IMR-90 (cell line): ENCODE measurements at regions not wholly inside any gene's neighbourhood (a gene's known extent, or its start where the extent isn't known, plus 50 kb on each side); places are given as distances from the start of the nearest gene placed in this dataset.

ENCODE experiments used
- ATAC-seq: fragments of 200-7000 bp; cut with Tn5 transposase; 2 replicates; pipeline ENCODE4 v1.9.1; 2020; ENCODE audit warnings: low read depth, mild to moderate bottlenecking, moderate library complexity
- BruUV-seq: library from RNA; stranded (reverse); fragments of 400-500 nt; replicated peaks from 2 replicates; lab custom pipeline; 2021; lab: Mats Ljungman, UMichigan
- CTCF ChIA-PET: fragments of 300-600 bp; formaldehyde crosslinking; extraction: SDS; loops from one replicate; lab custom pipeline; 2021; ENCODE audit warnings: antibody characterized with exemption; lab: Yijun Ruan, JAX
- POLR2A ChIA-PET: fragments of 300-600 bp; sonication (Branson Sonifier 250); formaldehyde crosslinking; loops from one replicate; lab custom pipeline; 2022; ENCODE audit warnings: antibody characterized with exemption; ENCODE audit not compliant: unreplicated experiment; lab: Charles Lee
- DNase-seq: peaks from one replicate; pipeline ENCODE4 v3.0.0; 2013
- H2AFZ ChIP-seq: replicated peaks from 2 replicates; pipeline ENCODE3; 2013; ENCODE audit warnings: low read length, mild to moderate bottlenecking; ENCODE audit not compliant: poor library complexity
- H2AK5ac ChIP-seq: 2 replicates; pipeline ENCODE4 v1.6.1; 2013; ENCODE audit warnings: low read depth, low read length, inconsistent platforms
- H2AK9ac ChIP-seq: replicated peaks from 2 replicates; pipeline ENCODE3; 2013; ENCODE audit warnings: mild to moderate bottlenecking, low read depth, low read length, moderate library complexity; ENCODE audit not compliant: poor library complexity
- H2BK120ac ChIP-seq: 2 replicates; pipeline ENCODE4 v1.6.1; 2013; ENCODE audit warnings: low read depth, low read length, inconsistent platforms
- H2BK15ac ChIP-seq: 3 replicates; pipeline ENCODE4 v1.6.1; 2013; ENCODE audit warnings: low read depth, low read length, inconsistent platforms
- H2BK20ac ChIP-seq: 2 replicates; pipeline ENCODE4 v1.6.1; 2013; ENCODE audit warnings: low read depth, mild to moderate bottlenecking, inconsistent platforms, low read length, moderate library complexity
- H2BK5ac ChIP-seq: 2 replicates; pipeline ENCODE4 v1.6.1; 2013; ENCODE audit warnings: mild to moderate bottlenecking, low read depth, low read length, inconsistent platforms; ENCODE audit not compliant: poor library complexity, severe bottlenecking
- H3K14ac ChIP-seq: replicated peaks from 2 replicates; pipeline ENCODE4 v1.6.1; 2013; ENCODE audit warnings: low read depth, low read length, inconsistent platforms
- H3K18ac ChIP-seq: 2 replicates; pipeline ENCODE4 v1.6.1; 2013; ENCODE audit warnings: low read depth, low read length, control low read depth
- H3K23ac ChIP-seq: 2 replicates; pipeline ENCODE4 v1.6.1; 2013; ENCODE audit warnings: low read depth, low read length, inconsistent platforms
- H3K27ac ChIP-seq: 2 replicates; pipeline ENCODE4 v1.5.1; 2013; ENCODE audit warnings: mild to moderate bottlenecking, control low read depth, low read length; ENCODE audit not compliant: insufficient read depth
- H3K27me3 ChIP-seq: 2 replicates; pipeline ENCODE4 v1.6.1; 2013; ENCODE audit warnings: low read length; ENCODE audit not compliant: control insufficient read depth, insufficient read depth
- H3K36me3 ChIP-seq: 2 replicates; pipeline ENCODE4 v1.6.1; 2013; ENCODE audit warnings: low read length, mixed read lengths; ENCODE audit not compliant: control insufficient read depth, insufficient read depth
- H3K4ac ChIP-seq: 2 replicates; pipeline ENCODE4 v1.6.1; 2013; ENCODE audit warnings: low read depth, low read length, inconsistent platforms
- H3K4me1 ChIP-seq: 2 replicates; pipeline ENCODE4 v1.6.1; 2013; ENCODE audit warnings: low read length, mixed read lengths; ENCODE audit not compliant: control insufficient read depth, insufficient read depth
- H3K4me2 ChIP-seq: 2 replicates; pipeline ENCODE4 v1.6.1; 2013; ENCODE audit warnings: low read depth, mild to moderate bottlenecking, control low read depth, low read length, moderate library complexity
- H3K4me3 ChIP-seq: 2 replicates; pipeline ENCODE4 v1.5.1; 2013; ENCODE audit warnings: low read depth, mild to moderate bottlenecking, control low read depth, low read length, moderate library complexity; ENCODE audit not compliant: insufficient read depth
- H3K56ac ChIP-seq: 2 replicates; pipeline ENCODE4 v1.6.1; 2013; ENCODE audit warnings: low read length, inconsistent platforms; ENCODE audit not compliant: insufficient read depth; ENCODE audit errors: extremely low read depth
- H3K79me1 ChIP-seq, 2 experiments: 2 replicates each; pipeline ENCODE4 v1.6.1; 2013; ENCODE audit warnings: low read length in 2 of 2, inconsistent platforms in 1 of 2, low read depth in 1 of 2
- H3K9ac ChIP-seq: 2 replicates; pipeline ENCODE4 v1.6.1; 2013; ENCODE audit warnings: low read depth, low read length, control low read depth
- H3K9me1 ChIP-seq: 2 replicates; pipeline ENCODE4 v1.6.1; 2013; ENCODE audit warnings: low read length, inconsistent platforms; ENCODE audit not compliant: insufficient read depth
- H3K9me3 ChIP-seq: 2 replicates; pipeline ENCODE4 v1.6.1; 2013; ENCODE audit warnings: low read length; ENCODE audit not compliant: control insufficient read depth, insufficient read depth
- H4K20me1 ChIP-seq: 2 replicates; pipeline ENCODE4 v1.6.1; 2013; ENCODE audit warnings: low read length, inconsistent platforms; ENCODE audit not compliant: insufficient read depth
- H4K5ac ChIP-seq: 2 replicates; pipeline ENCODE4 v1.6.1; 2013; ENCODE audit warnings: mild to moderate bottlenecking, low read depth, low read length, control low read depth
- H4K8ac ChIP-seq, 2 experiments: 2 replicates each; pipeline ENCODE4 v1.6.1; 2013; ENCODE audit warnings: low read depth in 2 of 2, low read length in 2 of 2, control low read depth in 1 of 2, inconsistent platforms in 1 of 2
- H4K91ac ChIP-seq: 2 replicates; pipeline ENCODE4 v1.6.1; 2013; ENCODE audit warnings: low read depth, low read length, inconsistent platforms; ENCODE audit not compliant: insufficient read depth
- BHLHE40 ChIP-seq: fragments of 150-350 bp; IDR thresholded peaks from 2 replicates; pipeline ENCODE4 v1.6.1; 2016; ENCODE audit warnings: mild to moderate bottlenecking, low read depth, low read length
- CEBPB ChIP-seq: IDR thresholded peaks from 2 replicates; pipeline ENCODE4 v1.6.1; 2012; ENCODE audit warnings: low read depth, low read length, improper control_type of control experiment
- FOS ChIP-seq: fragments of 150-350 bp; IDR thresholded peaks from 2 replicates; pipeline ENCODE4 v1.6.1; 2016; ENCODE audit warnings: low read depth, low read length
- RCOR1 ChIP-seq: IDR thresholded peaks from 2 replicates; pipeline ENCODE4 v1.6.1; 2012; ENCODE audit warnings: mild to moderate bottlenecking, low read length, improper control_type of control experiment; ENCODE audit not compliant: insufficient replicate concordance
- RFX5 ChIP-seq: IDR thresholded peaks from 2 replicates; pipeline ENCODE4 v1.8.0; 2012; ENCODE audit warnings: low read depth, mild to moderate bottlenecking, low read length, moderate library complexity
- WGBS, 2 experiments: methylation state at CpG; one replicate each; pipeline versions ENCODE4 v1.1.5 to v1.1.7; 2013; ENCODE audit warnings: missing lambda C conversion rate in 2 of 2; ENCODE audit not compliant: insufficient read length in 1 of 2; ENCODE audit errors: extremely low coverage in 2 of 2; 5-methylcytosine and 5-hydroxymethylcytosine counted together
- dilution Hi-C: fragments of 300-500 bp; cut with HindIII; formaldehyde crosslinking; loops from one replicate; pipeline ENCODE4 v1.14.3; 2018; ENCODE audit warnings: low sequenced_read_pairs; ENCODE audit not compliant: unreplicated experiment
- in situ Hi-C: fragments of 300-500 bp; cut with MboI; formaldehyde crosslinking; loops from 3 replicates; pipeline ENCODE4 v1.14.3; 2019; ENCODE audit warnings: low sequenced_read_pairs, inconsistent platforms, mixed read lengths
- intact Hi-C: fragments of 100-400 bp; cut with micrococcal nuclease; formaldehyde crosslinking; loops from 2 replicates; pipeline ENCODE4 v1.10.0; 2022
- TF ChIP-seq, protein P1 (sequence below): conservative IDR thresholded peaks from 2 replicates; pipeline ENCODE4 v1.5.1; 2012; ENCODE audit warnings: mild to moderate bottlenecking, low read depth, low read length, improper control_type of control experiment
- TF ChIP-seq, protein P2 (sequence below): fragments of 150-350 bp; IDR thresholded peaks from 2 replicates; pipeline ENCODE4 v1.6.1; 2017; ENCODE audit warnings: mild to moderate bottlenecking, antibody characterized with exemption, low read length, low read depth
- TF ChIP-seq, protein P3 (sequence below): fragments of 150-350 bp; IDR thresholded peaks from 2 replicates; pipeline ENCODE4 v1.6.1; 2016; ENCODE audit warnings: low read depth, mild to moderate bottlenecking, low read length, moderate library complexity, borderline replicate concordance

DNA sequence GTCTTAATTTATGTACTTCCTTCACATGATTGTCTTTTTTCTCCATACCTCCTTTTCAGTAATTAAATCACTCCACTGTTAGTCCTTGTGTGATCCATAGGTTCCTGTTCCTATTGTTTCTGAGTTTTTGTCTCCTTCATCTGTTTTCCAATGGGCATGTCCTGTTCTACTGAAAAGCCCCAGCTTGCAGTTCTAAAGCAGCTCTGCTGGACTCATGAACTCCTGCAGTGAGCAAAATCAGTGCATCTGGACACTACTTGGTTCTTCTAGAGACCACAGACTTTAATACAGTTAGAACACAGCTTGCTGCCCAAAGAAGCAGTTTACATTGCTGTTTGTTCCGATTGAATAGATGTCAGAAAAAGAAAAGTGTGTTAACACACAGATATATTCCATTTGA lies 593.3 kb upstream of the HS3ST5 start:
- H3K9me1 ChIP-seq = no peaks in the 10 kb centered on the region
- H3K18ac ChIP-seq = no peak overlapping the region
- H3K14ac ChIP-seq = no peak overlapping the region
- in situ Hi-C loops = no loop called here
- WGBS, 2 experiments = no CpG with 5 or more reads among the region's 1 CpG
- H3K4me3 ChIP-seq = no peak overlapping the region
- no peak overlapping the region for H4K8ac ChIP-seq
- no peak overlapping the region for H3K56ac ChIP-seq
- no peaks in the 10 kb centered on the region for H4K20me1 ChIP-seq
- no peaks in the 10 kb centered on the region for H3K4me1 ChIP-seq
- no peak overlapping the region for H2AK5ac ChIP-seq
- H4K5ac ChIP-seq = no peak overlapping the region
- H2BK20ac ChIP-seq = no peak overlapping the region
- H3K4ac ChIP-seq = no peak overlapping the region
- H3K23ac ChIP-seq = no peak overlapping the region
- no peak overlapping the region for H3K27ac ChIP-seq
- no peak overlapping the region for H2BK5ac ChIP-seq
- DNase-seq (no peak), ATAC-seq (no peak)
- no peak overlapping the region for H2AK9ac ChIP-seq
- ChIA-PET POLR2A (no interaction called here), CTCF (no interaction called here)
- no peaks in the 10 kb centered on the region for H3K36me3 ChIP-seq
- peaks cover 13% of the 10 kb centered on the region for H3K9me3 ChIP-seq
- H3K4me2 ChIP-seq = no peak overlapping the region
- no peaks in the 10 kb centered on the region for H3K27me3 ChIP-seq
- dilution Hi-C loops = no loop called here
- intact Hi-C loops = loop anchor here (5.0 kb wide), 1 partner anchor 184 kb away; no protein-coding TSS in a partner anchor
- BruUV-seq = no TSS peak
- H3K79me1 ChIP-seq = no peaks in the 10 kb centered on the region
- TF ChIP-seq, protein P1, sequence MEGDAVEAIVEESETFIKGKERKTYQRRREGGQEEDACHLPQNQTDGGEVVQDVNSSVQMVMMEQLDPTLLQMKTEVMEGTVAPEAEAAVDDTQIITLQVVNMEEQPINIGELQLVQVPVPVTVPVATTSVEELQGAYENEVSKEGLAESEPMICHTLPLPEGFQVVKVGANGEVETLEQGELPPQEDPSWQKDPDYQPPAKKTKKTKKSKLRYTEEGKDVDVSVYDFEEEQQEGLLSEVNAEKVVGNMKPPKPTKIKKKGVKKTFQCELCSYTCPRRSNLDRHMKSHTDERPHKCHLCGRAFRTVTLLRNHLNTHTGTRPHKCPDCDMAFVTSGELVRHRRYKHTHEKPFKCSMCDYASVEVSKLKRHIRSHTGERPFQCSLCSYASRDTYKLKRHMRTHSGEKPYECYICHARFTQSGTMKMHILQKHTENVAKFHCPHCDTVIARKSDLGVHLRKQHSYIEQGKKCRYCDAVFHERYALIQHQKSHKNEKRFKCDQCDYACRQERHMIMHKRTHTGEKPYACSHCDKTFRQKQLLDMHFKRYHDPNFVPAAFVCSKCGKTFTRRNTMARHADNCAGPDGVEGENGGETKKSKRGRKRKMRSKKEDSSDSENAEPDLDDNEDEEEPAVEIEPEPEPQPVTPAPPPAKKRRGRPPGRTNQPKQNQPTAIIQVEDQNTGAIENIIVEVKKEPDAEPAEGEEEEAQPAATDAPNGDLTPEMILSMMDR = no peak
- TF ChIP-seq, protein P2, sequence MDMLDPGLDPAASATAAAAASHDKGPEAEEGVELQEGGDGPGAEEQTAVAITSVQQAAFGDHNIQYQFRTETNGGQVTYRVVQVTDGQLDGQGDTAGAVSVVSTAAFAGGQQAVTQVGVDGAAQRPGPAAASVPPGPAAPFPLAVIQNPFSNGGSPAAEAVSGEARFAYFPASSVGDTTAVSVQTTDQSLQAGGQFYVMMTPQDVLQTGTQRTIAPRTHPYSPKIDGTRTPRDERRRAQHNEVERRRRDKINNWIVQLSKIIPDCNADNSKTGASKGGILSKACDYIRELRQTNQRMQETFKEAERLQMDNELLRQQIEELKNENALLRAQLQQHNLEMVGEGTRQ = no peak
- TF ChIP-seq BHLHE40 = no peak
- TF ChIP-seq FOS = no peak
- TF ChIP-seq RFX5 = no peak
- no peak for TF ChIP-seq RCOR1
- no peak for TF ChIP-seq CEBPB
- TF ChIP-seq, protein P3, sequence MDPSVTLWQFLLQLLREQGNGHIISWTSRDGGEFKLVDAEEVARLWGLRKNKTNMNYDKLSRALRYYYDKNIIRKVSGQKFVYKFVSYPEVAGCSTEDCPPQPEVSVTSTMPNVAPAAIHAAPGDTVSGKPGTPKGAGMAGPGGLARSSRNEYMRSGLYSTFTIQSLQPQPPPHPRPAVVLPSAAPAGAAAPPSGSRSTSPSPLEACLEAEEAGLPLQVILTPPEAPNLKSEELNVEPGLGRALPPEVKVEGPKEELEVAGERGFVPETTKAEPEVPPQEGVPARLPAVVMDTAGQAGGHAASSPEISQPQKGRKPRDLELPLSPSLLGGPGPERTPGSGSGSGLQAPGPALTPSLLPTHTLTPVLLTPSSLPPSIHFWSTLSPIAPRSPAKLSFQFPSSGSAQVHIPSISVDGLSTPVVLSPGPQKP = no peak
- H3K9ac ChIP-seq = no peak overlapping the region
- no peak overlapping the region for H2BK15ac ChIP-seq
- no peak overlapping the region for H2AFZ ChIP-seq
- H2BK120ac ChIP-seq = no peak overlapping the region
- H4K91ac ChIP-seq = no peak overlapping the region
